ENCODE measurements at regions not wholly inside any gene's neighbourhood (a gene's known extent, or its start where the extent isn't known, plus 50 kb on each side); places are given as distances from the start of the nearest gene placed in this dataset.
"Not testable (repeated sequence)": the region's sequence is repeated elsewhere in the genome, so short reads cannot be mapped to it uniquely, and the experiment has no call there.

DNA sequence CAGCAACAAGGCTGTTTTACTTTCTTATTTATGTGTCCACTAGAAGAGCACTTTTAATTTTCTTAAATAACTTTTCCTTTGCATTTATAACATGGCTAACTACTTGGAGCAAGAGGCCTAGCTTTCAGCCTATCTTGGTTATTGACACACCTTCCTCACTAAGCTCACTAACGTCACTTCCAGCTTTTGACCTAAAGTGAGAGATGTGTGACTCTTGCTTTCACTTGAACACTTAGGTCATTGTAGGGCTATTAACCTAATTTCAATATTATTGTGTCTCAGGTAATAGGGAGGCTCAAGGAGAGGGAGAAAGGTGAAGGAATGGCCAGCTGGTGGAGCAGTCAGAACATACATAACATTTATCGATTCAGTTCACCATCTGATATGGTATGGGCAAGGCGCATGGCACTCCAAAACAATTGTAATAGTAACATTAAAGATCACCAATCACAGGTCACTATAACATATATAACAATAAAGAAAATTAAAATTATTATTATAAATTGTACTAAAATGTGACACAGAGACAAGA is 95.0 kb upstream of the FAM20C start:
- TF ChIP-seq CTCF (IDR thresholded peaks at IDR 0.05) = no peak
- no peak for DNase-seq (ENCODE audit: low spot score)
- no peak for ATAC-seq (ENCODE audit: low FRiP score)

- no peak for TF ChIP-seq CTCF (IDR thresholded peaks at IDR 0.05)
- ATAC-seq (ENCODE audit: low FRiP score) = no peak
- DNase-seq (ENCODE audit: low spot score) = no peak
Measured at GRCh38 chr7:101146-102046, 91.0 kb upstream of the FAM20C start.

DNA sequence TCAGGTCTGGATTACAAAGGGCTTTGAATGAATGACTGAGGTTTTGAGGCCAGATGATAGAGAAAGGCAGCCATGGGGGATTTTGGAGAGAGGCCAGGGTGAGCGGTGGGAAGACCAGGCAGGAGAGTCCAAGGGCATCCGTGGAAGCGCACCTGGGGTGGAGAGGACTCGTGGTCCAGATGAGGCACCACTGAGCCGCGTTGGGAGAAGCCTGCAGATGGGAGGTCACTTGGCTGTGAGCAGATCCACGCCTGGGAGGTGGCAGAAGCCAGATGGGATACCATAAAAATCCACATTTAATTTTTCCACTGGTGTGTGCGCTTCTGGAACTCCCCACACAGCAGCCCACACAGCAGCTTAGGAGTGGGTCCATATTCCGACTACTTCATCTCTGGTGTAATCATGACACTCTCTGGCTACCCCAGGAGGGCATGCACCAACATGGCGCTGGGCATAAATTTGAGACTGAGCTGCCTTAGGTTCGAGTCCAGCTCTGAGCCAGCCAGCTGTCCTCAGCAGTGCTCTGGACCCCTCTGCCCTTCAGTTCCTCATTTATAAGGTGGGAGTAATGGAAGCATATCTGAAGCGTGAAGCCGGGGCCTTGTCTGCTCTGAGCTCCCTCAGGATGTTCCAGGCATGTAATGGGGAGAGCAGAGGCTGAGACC is 90.2 kb upstream of the FAM20C start:
- ATAC-seq (ENCODE audit: low FRiP score) = no peak
- TF ChIP-seq CTCF (IDR thresholded peaks at IDR 0.05) = no peak
- no peak for DNase-seq (ENCODE audit: low spot score)

DNA sequence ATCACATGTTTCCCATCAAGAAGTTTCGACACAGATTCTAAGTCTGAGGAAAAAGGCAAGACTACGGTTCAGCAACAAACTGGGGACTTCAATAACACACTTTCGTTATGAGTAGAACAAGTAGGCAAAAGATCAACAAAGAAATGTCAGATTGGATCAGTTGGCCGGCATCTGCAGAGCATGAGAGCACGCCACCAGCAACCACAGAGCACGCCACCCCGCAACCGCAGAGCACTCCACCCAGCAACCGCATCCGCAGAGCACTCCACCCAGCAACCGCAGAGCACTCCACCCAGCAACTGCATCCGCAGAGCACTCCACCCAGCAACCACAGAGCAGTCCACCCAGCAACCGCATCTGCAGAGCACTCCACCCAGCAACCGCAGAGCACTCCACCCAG is 89.7 kb upstream of the FAM20C start:
- DNase-seq (ENCODE audit: low spot score) = no peak
- no peak for TF ChIP-seq CTCF (IDR thresholded peaks at IDR 0.05)
- no peak for ATAC-seq (ENCODE audit: low FRiP score)

DNA sequence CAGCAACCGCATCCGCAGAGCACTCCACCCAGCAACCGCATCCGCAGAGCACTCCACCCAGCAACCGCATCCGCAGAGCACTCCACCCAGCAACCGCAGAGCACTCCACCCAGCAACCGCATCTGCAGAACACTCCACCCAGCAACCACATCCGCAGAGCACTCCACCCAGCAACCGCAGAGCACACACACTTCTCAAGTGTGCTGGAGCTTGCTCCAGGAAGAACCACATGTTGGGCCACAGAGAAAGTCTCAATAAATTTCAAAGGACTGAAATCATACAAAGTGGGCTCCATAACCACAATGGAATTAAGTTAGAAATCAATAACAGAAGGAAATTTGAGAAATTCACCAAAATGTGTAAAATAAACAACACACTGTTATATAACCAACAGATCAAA is 88.4 kb upstream of the FAM20C start:
- not testable (repeated sequence) for ATAC-seq (ENCODE audit: low FRiP score); DNase-seq (ENCODE audit: low spot score)

GRCh38 chr7:105002-105401 is 87.4 kb upstream of the FAM20C start:
- no peak for ATAC-seq (ENCODE audit: low FRiP score)
- TF ChIP-seq CTCF (IDR thresholded peaks at IDR 0.05) = no peak
- no peak for DNase-seq (ENCODE audit: low spot score)

- no peak for ATAC-seq (ENCODE audit: low FRiP score)
- DNase-seq (ENCODE audit: low spot score) = no peak
- TF ChIP-seq CTCF (IDR thresholded peaks at IDR 0.05) = no peak
Measured at GRCh38 chr7:106356-106755, 86.0 kb upstream of the FAM20C start.
